DOHH2 (cell line): ENCODE measurements at regions not wholly inside any gene's neighbourhood (a gene's known extent, or its start where the extent isn't known, plus 50 kb on each side); places are given as distances from the start of the nearest gene placed in this dataset.

Experiments
- H3F3A ChIP-seq: fragments of 200-600 bp; sonication (generic), shearing (Covaris generic); 2 replicates; pipeline ENCODE4 v1.6.0; 2016; ENCODE audit warnings: antibody characterized with exemption, mild to moderate bottlenecking; ENCODE audit not compliant: control insufficient read depth, insufficient read depth
- H3K27ac ChIP-seq: fragments of 200-600 bp; sonication (generic); 2 replicates; pipeline ENCODE4 v1.5.1; 2014; ENCODE audit warnings: low read depth, mild to moderate bottlenecking, low read length, moderate library complexity
- H3K27me3 ChIP-seq: fragments of 200-600 bp; sonication (generic); 2 replicates; pipeline ENCODE4 v1.6.1; 2014; ENCODE audit warnings: mild to moderate bottlenecking, low read length, mixed read lengths; ENCODE audit not compliant: control insufficient read depth
- H3K36me3 ChIP-seq: fragments of 200-600 bp; sonication (generic); 2 replicates; pipeline ENCODE4 v1.6.1; 2014; ENCODE audit warnings: mild to moderate bottlenecking, low read length, moderate library complexity, mixed read lengths; ENCODE audit not compliant: control insufficient read depth
- H3K4me1 ChIP-seq: fragments of 200-600 bp; sonication (generic); 2 replicates; pipeline ENCODE4 v1.6.1; 2014; ENCODE audit warnings: mild to moderate bottlenecking, low read length, mixed read lengths; ENCODE audit not compliant: control insufficient read depth
- H3K4me2 ChIP-seq: fragments of 200-600 bp; sonication (generic); 2 replicates; pipeline ENCODE4 v1.6.0; 2014; ENCODE audit warnings: mild to moderate bottlenecking, low read length, moderate library complexity
- H3K4me3 ChIP-seq: fragments of 200-600 bp; sonication (generic); 2 replicates; pipeline ENCODE4 v1.5.1; 2014; ENCODE audit warnings: mild to moderate bottlenecking, low read length, mixed read lengths
- H3K79me2 ChIP-seq: fragments of 200-600 bp; sonication (generic); 2 replicates; pipeline ENCODE4 v1.6.1; 2014; ENCODE audit warnings: mild to moderate bottlenecking, low read length, mixed read lengths; ENCODE audit not compliant: control insufficient read depth
- H3K9me2 ChIP-seq: fragments of 200-600 bp; sonication (generic); replicated peaks from 2 replicates; pipeline ENCODE4 v1.6.1; 2014; ENCODE audit warnings: mild to moderate bottlenecking, low read length, mixed read lengths; ENCODE audit not compliant: control insufficient read depth
- H3K9me3 ChIP-seq: fragments of 200-600 bp; sonication (generic); 2 replicates; pipeline ENCODE4 v1.6.1; 2014; ENCODE audit warnings: antibody characterized with exemption, low read length, mixed read lengths; ENCODE audit not compliant: control insufficient read depth, insufficient read depth
- H4K20me1 ChIP-seq: fragments of 200-600 bp; sonication (generic); 2 replicates; pipeline ENCODE4 v1.6.0; 2014; ENCODE audit warnings: low read depth, mild to moderate bottlenecking, antibody characterized with exemption, low read length, moderate library complexity; ENCODE audit not compliant: control insufficient read depth, insufficient read depth
- CTCF ChIP-seq: fragments of 200-600 bp; sonication (generic); IDR thresholded peaks from one replicate; pipeline ENCODE4 v1.5.1; 2014; ENCODE audit warnings: antibody characterized with exemption, mild to moderate bottlenecking, low read depth, low read length; ENCODE audit not compliant: poor library complexity, severe bottlenecking
- EZH2phosphoT487 ChIP-seq: fragments of 200-600 bp; sonication (generic); IDR thresholded peaks from 2 replicates; pipeline ENCODE4 v1.6.1; 2017; ENCODE audit warnings: borderline replicate concordance, mild to moderate bottlenecking, antibody characterized with exemption, low read length, moderate library complexity, mixed read lengths

- no peaks in the 10 kb centered on the region for H3K79me2 ChIP-seq
- H4K20me1 ChIP-seq: no peaks in the 10 kb centered on the region
- H3K27ac ChIP-seq: no peak overlapping the region
- no peak overlapping the region for H3K4me2 ChIP-seq
- no peaks in the 10 kb centered on the region for H3F3A ChIP-seq
- no peak for TF ChIP-seq CTCF
- H3K9me2 ChIP-seq: no peaks in the 10 kb centered on the region
- H3K9me3 ChIP-seq: no peaks in the 10 kb centered on the region
- no peaks in the 10 kb centered on the region for H3K36me3 ChIP-seq
- H3K27me3 ChIP-seq: no peaks in the 10 kb centered on the region
- no peak overlapping the region for H3K4me3 ChIP-seq
- H3K4me1 ChIP-seq: no peaks in the 10 kb centered on the region
Measured at GRCh38 chr3:151600783-151601182, 132.9 kb upstream of the AADACL2 start.

- no peaks in the 10 kb centered on the region for H4K20me1 ChIP-seq
- no peaks in the 10 kb centered on the region for H3K4me1 ChIP-seq
- H3K9me2 ChIP-seq: no peaks in the 10 kb centered on the region
- H3F3A ChIP-seq: no peaks in the 10 kb centered on the region
- no peaks in the 10 kb centered on the region for H3K79me2 ChIP-seq
- no peak overlapping the region for H3K4me3 ChIP-seq
- no peak for TF ChIP-seq EZH2phosphoT487
- TF ChIP-seq CTCF: no peak
- H3K4me2 ChIP-seq: no peak overlapping the region
- H3K27ac ChIP-seq: no peak overlapping the region
- H3K36me3 ChIP-seq: no peaks in the 10 kb centered on the region
- no peaks in the 10 kb centered on the region for H3K27me3 ChIP-seq
- no peaks in the 10 kb centered on the region for H3K9me3 ChIP-seq
Measured at GRCh38 chr3:151599103-151599672, 134.5 kb upstream of the AADACL2 start.

- H3K4me1 ChIP-seq: no peaks in the 10 kb centered on the region
- H3K4me3 ChIP-seq: no peak overlapping the region
- no peaks in the 10 kb centered on the region for H3K9me3 ChIP-seq
- no peaks in the 10 kb centered on the region for H4K20me1 ChIP-seq
- H3K27me3 ChIP-seq: no peaks in the 10 kb centered on the region
- no peak for TF ChIP-seq CTCF
- no peak for TF ChIP-seq EZH2phosphoT487
- no peak overlapping the region for H3K4me2 ChIP-seq
- H3K27ac ChIP-seq: no peak overlapping the region
- no peaks in the 10 kb centered on the region for H3F3A ChIP-seq
- no peaks in the 10 kb centered on the region for H3K9me2 ChIP-seq
- no peaks in the 10 kb centered on the region for H3K79me2 ChIP-seq
- no peaks in the 10 kb centered on the region for H3K36me3 ChIP-seq
Measured at GRCh38 chr3:151596940-151597339, 136.1 kb upstream of the IGSF10 start.
